SK-N-SH (cell line): ENCODE measurements at regions not wholly inside any gene's neighbourhood (a gene's known extent, or its start where the extent isn't known, plus 50 kb on each side); places are given as distances from the start of the nearest gene placed in this dataset.

Source experiments
- CTCF ChIA-PET: fragments of 300-600, 350-600 bp; formaldehyde crosslinking; extraction: SDS; loops from one replicate; lab custom pipeline; 2021; lab: Yijun Ruan, JAX
- POLR2A ChIA-PET: fragments of 350-600 bp; sonication (Branson Sonifier 250); formaldehyde crosslinking; extraction: SDS; loops from one replicate; lab custom pipeline; 2020; ENCODE audit warnings: antibody characterized with exemption, inconsistent platforms; lab: Yijun Ruan, JAX
- DNase-seq: peaks from one replicate; pipeline ENCODE4 v3.0.0; 2012
- H2AFZ ChIP-seq: fragments of 200-600 bp; sonication (generic); 2 replicates; pipeline ENCODE4 v1.8.1; 2016; ENCODE audit warnings: antibody characterized with exemption, mild to moderate bottlenecking, low read depth
- H3F3A ChIP-seq: fragments of 200-600 bp; sonication (generic); replicated peaks from 2 replicates; pipeline ENCODE3; 2016; ENCODE audit warnings: antibody characterized with exemption, mild to moderate bottlenecking; ENCODE audit not compliant: insufficient read depth
- H3K27ac ChIP-seq, 2 experiments: fragments of 200-500 bp in 1 of 2; fragments of 200-600 bp in 1 of 2; sonication (Bioruptor generic) in 1 of 2; sonication (generic), shearing (Covaris generic) in 1 of 2; 2 replicates each; pipeline versions ENCODE4 v1.5.1 to v1.6.1; 2014 to 2016; ENCODE audit warnings: low read depth in 2 of 2, inconsistent platforms in 1 of 2, low read length in 1 of 2, mild to moderate bottlenecking in 1 of 2, mixed read lengths in 1 of 2
- H3K27me3 ChIP-seq: fragments of 200-600 bp; sonication (generic), shearing (Covaris generic); 2 replicates; pipeline ENCODE4 v1.6.1; 2016; ENCODE audit warnings: mixed run types; ENCODE audit not compliant: insufficient read depth
- H3K36me3 ChIP-seq, 2 experiments: fragments of 200-500 bp in 1 of 2; fragments of 200-600 bp in 1 of 2; sonication (Bioruptor generic) in 1 of 2; sonication (generic) in 1 of 2; replicated peaks in 1 of 2; 2 replicates each; pipeline versions ENCODE3 to v1.5.1; 2014 to 2016; ENCODE audit warnings: low read length in 1 of 2, mild to moderate bottlenecking in 1 of 2; ENCODE audit not compliant: insufficient read depth in 2 of 2, control insufficient read depth in 1 of 2
- H3K4me1 ChIP-seq, 2 experiments: fragments of 200-500 bp in 1 of 2; fragments of 200-600 bp in 1 of 2; sonication (Bioruptor generic) in 1 of 2; sonication (generic), shearing (Covaris generic) in 1 of 2; 2 replicates each; pipeline versions ENCODE4 v1.5.1 to v1.6.1; 2014 to 2016; ENCODE audit warnings: low read depth in 1 of 2, low read length in 1 of 2, mixed run types in 1 of 2; ENCODE audit not compliant: insufficient read depth in 2 of 2, control insufficient read depth in 1 of 2
- H3K4me2 ChIP-seq: fragments of 200-600 bp; sonication (generic), shearing (Covaris generic); 2 replicates; pipeline ENCODE4 v1.6.1; 2017; ENCODE audit warnings: mixed run types
- H3K4me3 ChIP-seq, 2 experiments: fragments of 200-500 bp in 1 of 2; fragments of 200-600 bp in 1 of 2; sonication (Bioruptor generic) in 1 of 2; sonication (generic), shearing (Covaris generic) in 1 of 2; 2 replicates each; pipeline versions ENCODE4 v1.5.1 to v1.8.1; 2014 to 2016; ENCODE audit warnings: low read depth in 2 of 2, inconsistent platforms in 1 of 2, low read length in 1 of 2, mild to moderate bottlenecking in 1 of 2, mixed read lengths in 1 of 2, moderate library complexity in 1 of 2
- H3K79me2 ChIP-seq: fragments of 200-600 bp; sonication (generic); 2 replicates; pipeline ENCODE4 v1.8.1; 2017; ENCODE audit warnings: mild to moderate bottlenecking; ENCODE audit not compliant: insufficient read depth
- H3K9ac ChIP-seq: fragments of 200-600 bp; sonication (generic); 2 replicates; pipeline ENCODE4 v1.6.1; 2017; ENCODE audit warnings: mixed run types
- H3K9me2 ChIP-seq: fragments of 200-600 bp; sonication (generic); 2 replicates; pipeline ENCODE4 v1.6.1; 2017; ENCODE audit warnings: mixed run types
- H3K9me3 ChIP-seq: fragments of 200-600 bp; sonication (generic); 2 replicates; pipeline ENCODE4 v1.6.1; 2017; ENCODE audit warnings: mixed run types, mild to moderate bottlenecking, moderate library complexity
- H4K20me1 ChIP-seq: fragments of 200-600 bp; sonication (generic); 2 replicates; pipeline ENCODE4 v1.6.1; 2017; ENCODE audit warnings: mild to moderate bottlenecking, mixed run types; ENCODE audit not compliant: insufficient read depth
- CHD2 ChIP-seq: fragments of 150-350 bp; IDR thresholded peaks from 2 replicates; pipeline ENCODE4 v1.6.1; 2018; ENCODE audit warnings: low read length; ENCODE audit not compliant: partially characterized antibody
- CTCF ChIP-seq: fragments of 200-600 bp; sonication (generic); IDR thresholded peaks from 2 replicates; pipeline ENCODE4 v1.6.1; 2017; ENCODE audit warnings: antibody characterized with exemption, mild to moderate bottlenecking, moderate library complexity
- EZH2phosphoT487 ChIP-seq: fragments of 200-600 bp; sonication (generic); IDR thresholded peaks from 2 replicates; pipeline ENCODE4 v1.6.1; 2017; ENCODE audit warnings: low read depth, mixed run types, mild to moderate bottlenecking, antibody characterized with exemption, moderate library complexity, borderline replicate concordance
- FOSL2 ChIP-seq: IDR thresholded peaks from 2 replicates; pipeline ENCODE4 v1.4.0; 2012; ENCODE audit warnings: low read depth, mild to moderate bottlenecking, moderate library complexity, borderline replicate concordance
- GABPA ChIP-seq: IDR thresholded peaks from 2 replicates; pipeline ENCODE4 v1.4.0; 2012; ENCODE audit warnings: low read depth, mild to moderate bottlenecking
- GATA2 ChIP-seq: sonication (generic); formaldehyde crosslinking; IDR thresholded peaks from 2 replicates; pipeline ENCODE4 v1.5.0; 2020; ENCODE audit warnings: mild to moderate bottlenecking, missing genetic modification reagents
- JUND ChIP-seq: IDR thresholded peaks from 2 replicates; pipeline ENCODE4 v1.4.0; 2012
- MEF2A ChIP-seq: IDR thresholded peaks from 2 replicates; pipeline ENCODE4 v1.4.0; 2012; ENCODE audit warnings: low read depth, borderline replicate concordance
- MXI1 ChIP-seq: IDR thresholded peaks from 2 replicates; pipeline ENCODE4 v1.6.1; 2012; ENCODE audit warnings: mild to moderate bottlenecking, low read depth, low read length, improper control_type of control experiment
- NFIC ChIP-seq: IDR thresholded peaks from 2 replicates; pipeline ENCODE4 v1.4.0; 2012; ENCODE audit warnings: borderline replicate concordance
- POLR2AphosphoS5 ChIP-seq: IDR thresholded peaks from 2 replicates; pipeline ENCODE4 v1.6.1; 2012; ENCODE audit warnings: low read depth, low read length
- RAD21 ChIP-seq: IDR thresholded peaks from 2 replicates; pipeline ENCODE4 v1.6.1; 2012; ENCODE audit warnings: mild to moderate bottlenecking, low read length
- RCOR1 ChIP-seq: fragments of 150-350 bp; IDR thresholded peaks from 2 replicates; pipeline ENCODE4 v1.6.1; 2017; ENCODE audit warnings: antibody characterized with exemption, low read length
- RFX5 ChIP-seq: IDR thresholded peaks from 2 replicates; pipeline ENCODE4 v1.6.1; 2012; ENCODE audit warnings: mild to moderate bottlenecking, improper control_type of control experiment, low read length
- SIN3A ChIP-seq: IDR thresholded peaks from 2 replicates; pipeline ENCODE4 v1.6.1; 2012; ENCODE audit warnings: low read depth, mild to moderate bottlenecking, low read length, moderate library complexity, borderline replicate concordance
- SMC3 ChIP-seq: IDR thresholded peaks from 2 replicates; pipeline ENCODE4 v1.6.1; 2012; ENCODE audit warnings: low read depth, low read length, improper control_type of control experiment
- TCF12 ChIP-seq: IDR thresholded peaks from 2 replicates; pipeline ENCODE4 v1.4.0; 2012
- USF1 ChIP-seq: IDR thresholded peaks from 2 replicates; pipeline ENCODE4 v1.4.0; 2012; ENCODE audit warnings: low read depth, borderline replicate concordance
- USF2 ChIP-seq: fragments of 150-350 bp; IDR thresholded peaks from 2 replicates; pipeline ENCODE4 v1.6.1; 2017; ENCODE audit warnings: antibody characterized with exemption, low read length, low read depth, borderline replicate concordance
- YY1 ChIP-seq: IDR thresholded peaks from 2 replicates; pipeline ENCODE4 v1.4.0; 2012; ENCODE audit warnings: low read depth, mild to moderate bottlenecking
- ZBTB33 ChIP-seq: IDR thresholded peaks from 2 replicates; pipeline ENCODE4 v1.4.0; 2012; ENCODE audit warnings: low read depth, borderline replicate concordance
- WGBS: methylation state at CpG from one replicate; pipeline ENCODE4 v1.1.6; 2017; ENCODE audit warnings: low lambda C conversion rate; 5-methylcytosine and 5-hydroxymethylcytosine counted together

- ChIA-PET POLR2A (no interaction called here), CTCF (interaction anchor here (0.6 to 1.1 kb wide), 2 partner anchors 59 to 66 kb away, joined by 3 read pairs; no protein-coding TSS in a partner anchor)
- peaks cover 17% of the 10 kb centered on the region for H3F3A ChIP-seq
- no peak for TF ChIP-seq JUND
- TF ChIP-seq SMC3, result no peak
- no peak for TF ChIP-seq YY1
- no peak for TF ChIP-seq RAD21
- no peak for TF ChIP-seq MEF2A
- TF ChIP-seq EZH2phosphoT487, result no peak
- no peak for TF ChIP-seq SIN3A
- no peak for TF ChIP-seq RCOR1
- TF ChIP-seq POLR2AphosphoS5, result no peak
- no peak for TF ChIP-seq GABPA
- TF ChIP-seq NFIC, result no peak
- no peak for TF ChIP-seq ZBTB33
- TF ChIP-seq GATA2 (CRISPR knock-in tag), result no peak
- TF ChIP-seq CHD2, result no peak
- no peak for TF ChIP-seq TCF12
- no peaks in the 10 kb centered on the region for H3K36me3 ChIP-seq
- no peak overlapping the region for H3K4me3 ChIP-seq
- H3K4me2 ChIP-seq, result no peak overlapping the region
- peaks cover 84% of the 10 kb centered on the region for H4K20me1 ChIP-seq
- peaks cover 96% of the 10 kb centered on the region for H3K79me2 ChIP-seq
- WGBS, result 98% methylated on average over 4 of the region's 4 CpGs
- no peak for DNase-seq
- no peaks in the 10 kb centered on the region for H3K9me3 ChIP-seq
- H3K9ac ChIP-seq, result no peak overlapping the region
- no peaks in the 10 kb centered on the region for H3K9me2 ChIP-seq
- no peak overlapping the region for H3K27ac ChIP-seq
- no peaks in the 10 kb centered on the region for H3K27me3 ChIP-seq
- H3K4me1 ChIP-seq, result no peaks in the 10 kb centered on the region
- H2AFZ ChIP-seq, result no peak overlapping the region
Measured at GRCh38 chr11:33420959-33421566, 163.9 kb downstream of the HIPK3 start.

- no peak overlapping the region for H3K27ac ChIP-seq
- 88% methylated on average over 4 of the region's 4 CpGs for WGBS
- no peaks in the 10 kb centered on the region for H3K4me1 ChIP-seq
- ChIA-PET CTCF (no interaction called here), POLR2A (interaction anchor here (0.6 kb wide), 1 partner anchor 14 kb away, joined by 3 read pairs; no protein-coding TSS in a partner anchor)
- DNase-seq, result no peak
- H4K20me1 ChIP-seq, result peaks cover 84% of the 10 kb centered on the region
- H3K4me3 ChIP-seq, result no peak overlapping the region
- H3K9ac ChIP-seq, result no peak overlapping the region
- H3K9me3 ChIP-seq, result no peaks in the 10 kb centered on the region
- H3K36me3 ChIP-seq, result no peaks in the 10 kb centered on the region
- H3K79me2 ChIP-seq, result peaks cover 96% of the 10 kb centered on the region
- no peak overlapping the region for H3K4me2 ChIP-seq
- H2AFZ ChIP-seq, result no peak overlapping the region
- peaks cover 12% of the 10 kb centered on the region for H3F3A ChIP-seq
- no peaks in the 10 kb centered on the region for H3K9me2 ChIP-seq
- H3K27me3 ChIP-seq, result no peaks in the 10 kb centered on the region
- TF ChIP-seq MXI1 (no peak), EZH2phosphoT487 (no peak), GATA2 (CRISPR knock-in tag) (no peak), CTCF (no peak), USF2 (no peak), FOSL2 (no peak), ZBTB33 (no peak), SIN3A (no peak), TCF12 (no peak), RFX5 (no peak), USF1 (no peak)
Measured at GRCh38 chr11:33419924-33420323, 162.7 kb downstream of the HIPK3 start.
